HG02798 (cell line): ENCODE measurements at regions not wholly inside any gene's neighbourhood (a gene's known extent, or its start where the extent isn't known, plus 50 kb on each side); places are given as distances from the start of the nearest gene placed in this dataset.
"Not testable (repeated sequence)": the region's sequence is repeated elsewhere in the genome, so short reads cannot be mapped to it uniquely, and the experiment has no call there.

Experiments
- ATAC-seq: cut with Tn5 transposase; IDR thresholded peaks from one replicate; pipeline ENCODE4 v1.9.1; 2021; ENCODE audit warnings: mild to moderate bottlenecking; ENCODE audit not compliant: unreplicated experiment, poor library complexity

DNA sequence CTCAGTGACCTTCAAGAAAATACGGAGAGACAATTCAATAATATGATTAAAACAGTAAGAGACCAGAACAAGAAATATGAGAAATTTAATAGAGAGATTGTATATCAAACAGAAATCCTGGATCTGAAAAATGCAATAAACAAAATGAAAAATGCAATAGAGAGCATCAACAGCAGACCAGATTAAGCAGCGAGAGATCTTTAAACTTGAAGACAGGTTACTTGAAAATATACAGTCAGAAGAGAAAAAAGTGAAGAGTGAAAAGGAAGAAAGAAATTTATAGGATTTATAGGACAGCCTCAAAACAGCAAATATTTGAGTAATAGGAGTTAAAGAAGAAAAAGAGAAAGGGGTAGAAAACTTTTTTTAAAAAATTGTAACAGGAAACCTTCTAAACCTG is 813.9 kb upstream of the GRM7 start:
- ATAC-seq = no peak

DNA sequence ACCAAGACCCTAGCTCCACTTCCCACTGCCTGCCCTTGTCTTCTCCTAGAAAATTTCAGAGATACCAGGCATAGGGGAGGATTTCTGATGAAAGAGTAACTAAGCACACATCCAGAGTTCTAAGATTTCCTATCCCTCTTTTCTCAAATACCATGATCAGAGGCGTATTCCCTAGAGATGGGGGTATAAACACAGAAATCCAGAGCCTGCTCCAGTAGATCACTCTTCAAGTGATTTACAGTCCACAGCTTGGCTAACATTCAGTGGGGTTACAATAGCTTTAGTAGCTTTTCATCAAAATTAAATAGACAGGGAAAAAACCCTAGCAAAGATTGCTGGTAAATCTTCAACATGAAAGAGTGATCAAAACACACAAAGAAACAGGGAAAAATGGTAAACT is 800.7 kb upstream of the GRM7 start:
- no peak for ATAC-seq

DNA sequence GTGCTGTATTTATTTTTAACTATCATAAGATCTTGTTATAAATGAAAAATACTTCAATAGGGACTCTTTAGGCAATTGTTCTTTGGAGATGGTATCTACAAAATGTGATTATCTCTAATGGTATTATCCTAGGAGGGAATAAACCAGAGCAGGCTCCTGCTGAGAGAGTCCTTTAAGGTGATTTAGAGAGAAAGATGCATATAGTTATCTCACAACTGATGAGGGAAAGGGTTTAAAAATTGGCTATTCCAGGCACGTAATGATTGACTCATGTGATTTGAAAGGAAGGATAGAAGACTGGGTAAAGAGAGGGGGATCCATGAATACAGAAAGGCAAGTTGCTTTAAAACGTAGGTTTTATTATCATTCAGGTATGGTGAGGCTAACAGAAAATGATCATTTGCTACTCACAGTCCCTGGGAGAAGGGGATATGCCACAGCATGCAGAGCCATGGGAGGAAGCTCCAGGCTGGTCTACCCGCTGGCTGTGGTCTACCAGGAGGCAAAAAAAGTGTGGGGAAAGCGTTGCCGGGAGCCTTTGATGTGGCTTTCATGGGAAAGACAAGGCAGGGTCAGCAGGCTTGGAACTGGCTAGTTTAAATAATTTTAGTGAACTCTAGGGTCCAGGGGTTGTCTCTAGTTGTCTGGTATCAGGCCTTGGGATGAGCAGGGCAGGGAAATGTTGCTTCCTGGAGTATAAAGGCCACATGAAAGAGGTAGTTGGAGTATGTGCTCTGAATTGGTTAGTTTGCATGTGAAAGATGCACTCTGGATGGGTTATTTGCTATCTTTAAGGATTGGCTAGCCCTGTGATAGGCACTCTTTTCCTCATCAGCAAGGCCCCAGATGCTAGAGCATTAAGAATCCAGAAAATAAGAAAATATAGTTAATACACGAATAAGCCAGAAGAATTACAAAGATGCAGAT is 798.4 kb upstream of the GRM7 start:
- ATAC-seq = no peak

DNA sequence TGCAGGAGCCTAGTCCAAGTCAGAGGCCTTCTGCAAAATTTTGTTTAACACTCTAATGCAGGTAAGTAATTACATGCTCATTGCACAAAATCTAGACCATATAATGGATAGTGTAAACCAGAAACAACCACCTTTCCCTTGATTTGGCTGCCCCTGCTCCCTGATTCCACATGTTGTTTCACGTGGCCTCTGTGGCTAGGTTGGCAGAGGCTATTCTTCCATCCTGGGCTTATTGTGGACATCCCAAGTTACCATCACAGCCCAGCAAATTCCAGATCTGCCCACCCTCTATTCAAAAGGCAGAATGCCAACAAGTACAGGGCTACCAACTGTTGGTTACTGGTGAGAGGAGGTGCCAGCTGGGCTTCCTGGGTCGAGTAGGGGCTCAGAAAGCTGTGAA is 794.5 kb upstream of the GRM7 start:
- no peak for ATAC-seq

DNA sequence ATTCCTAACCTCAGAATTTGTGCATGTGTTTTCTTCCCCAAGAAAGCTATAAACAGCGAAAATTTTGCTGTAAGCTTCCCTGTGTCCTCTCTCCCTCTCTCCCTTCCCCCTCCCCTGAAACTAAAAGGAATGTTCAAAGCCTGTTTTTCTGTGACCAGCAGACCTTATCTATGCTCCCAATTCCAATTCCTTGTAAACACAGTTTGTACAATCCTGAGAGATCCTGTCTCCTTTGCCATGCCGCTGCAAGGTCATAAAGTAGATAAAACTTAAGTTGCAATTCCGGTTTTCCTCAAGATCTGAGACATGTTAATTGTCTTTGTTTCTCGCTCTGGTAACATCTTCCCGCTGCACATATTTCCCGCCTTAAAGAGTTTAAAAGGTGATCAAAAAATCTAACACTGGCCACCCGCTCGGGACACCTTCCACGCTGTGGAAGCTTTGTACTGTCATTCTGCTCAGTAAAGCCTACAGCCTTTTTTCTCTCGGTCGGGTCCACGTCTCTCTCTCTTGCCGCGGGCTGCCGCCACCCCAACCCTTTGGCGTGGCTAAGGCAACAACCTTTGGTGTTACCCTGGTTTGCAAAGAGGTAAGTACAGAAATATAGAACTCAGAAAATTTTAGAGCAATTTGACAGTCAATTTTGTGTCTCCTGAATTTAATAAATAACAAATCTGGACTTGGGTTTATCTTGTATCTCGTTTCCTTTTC is 793.9 kb upstream of the GRM7 start:
- not testable (repeated sequence) for ATAC-seq

DNA sequence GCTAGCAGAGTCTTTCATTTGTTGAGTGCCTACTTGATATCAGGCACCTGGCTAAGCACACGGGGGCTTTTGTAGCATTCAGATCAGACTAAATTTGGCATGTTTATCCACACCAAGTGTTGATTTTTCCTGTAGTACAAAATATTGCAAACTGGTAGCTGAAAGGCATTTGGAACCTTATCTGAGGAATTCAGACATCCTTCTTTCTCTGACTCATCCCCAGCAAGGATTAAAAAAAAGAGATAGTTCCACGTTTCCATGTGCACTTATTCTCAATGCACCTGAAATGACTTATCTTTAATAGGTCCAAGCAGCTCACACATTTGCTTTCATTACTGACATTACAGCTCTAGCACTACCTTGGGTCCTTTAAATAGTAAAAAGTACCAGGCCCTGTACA is 786.0 kb upstream of the GRM7 start:
- ATAC-seq = no peak

DNA sequence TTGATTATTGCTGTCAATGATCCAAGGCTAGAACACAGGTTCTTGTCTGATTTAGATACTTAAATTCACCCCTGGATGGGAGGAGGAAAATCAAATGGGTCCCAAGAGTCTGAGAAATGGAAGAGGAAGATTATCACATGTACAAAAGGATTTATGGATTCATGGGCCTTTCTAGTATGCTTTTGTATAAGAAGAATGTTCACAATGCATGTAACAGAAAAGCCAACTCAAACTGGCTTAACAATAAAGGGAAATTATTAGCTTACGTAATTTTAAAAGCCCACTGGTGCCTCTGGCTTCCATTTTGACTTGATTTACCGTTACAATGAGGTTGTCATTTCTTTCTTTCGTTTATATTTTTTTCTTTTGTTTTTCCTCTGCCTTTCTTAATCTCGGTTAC is 782.5 kb upstream of the GRM7 start:
- ATAC-seq = no peak

DNA sequence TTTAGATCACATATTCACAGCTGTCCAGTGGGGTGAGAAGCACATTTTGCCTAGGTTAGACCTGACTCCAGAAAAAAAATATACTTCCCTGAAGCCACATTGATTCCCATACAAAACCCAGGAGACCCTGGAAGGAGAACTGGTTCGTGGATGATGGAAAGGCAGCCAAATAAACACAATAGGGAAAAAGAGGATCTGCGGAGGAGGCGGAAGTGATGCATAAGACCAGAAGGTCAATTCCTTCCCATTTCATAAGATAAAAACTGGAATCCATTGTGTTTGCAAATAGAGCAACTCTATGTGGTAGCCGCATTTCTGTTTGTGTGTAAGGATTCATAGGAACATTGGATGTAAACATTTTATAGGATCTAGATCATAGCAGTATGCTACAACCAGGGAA is 781.9 kb upstream of the GRM7 start:
- no peak for ATAC-seq

DNA sequence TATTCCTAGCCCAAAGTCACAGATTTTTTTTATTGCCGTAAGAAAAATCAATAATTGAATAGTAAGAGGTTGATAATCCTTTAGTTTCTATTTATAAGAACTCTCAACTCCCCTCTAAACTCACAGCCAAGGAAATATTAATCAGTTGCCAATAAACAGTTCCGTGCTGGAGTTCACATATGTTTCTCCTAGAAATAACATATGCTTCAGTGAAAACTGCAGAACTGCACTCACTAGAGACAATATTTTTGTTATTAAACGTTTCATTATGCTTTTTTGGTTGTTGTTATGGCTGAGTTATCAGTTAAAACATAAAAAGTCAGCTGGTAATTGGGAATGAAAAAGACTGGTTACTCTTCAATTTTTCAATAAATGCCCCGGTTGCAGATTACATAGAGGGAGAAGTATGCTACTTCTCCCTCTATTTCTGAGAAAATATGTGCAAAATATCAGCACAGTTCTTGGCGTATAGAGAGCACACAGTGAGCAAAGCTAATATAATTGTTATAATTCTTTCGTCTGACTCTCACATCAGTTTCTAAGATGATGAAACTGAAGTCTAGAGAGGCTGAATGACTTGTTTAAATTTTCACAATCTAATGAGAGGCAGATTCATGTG is 781.2 kb upstream of the GRM7 start:
- ATAC-seq = no peak

DNA sequence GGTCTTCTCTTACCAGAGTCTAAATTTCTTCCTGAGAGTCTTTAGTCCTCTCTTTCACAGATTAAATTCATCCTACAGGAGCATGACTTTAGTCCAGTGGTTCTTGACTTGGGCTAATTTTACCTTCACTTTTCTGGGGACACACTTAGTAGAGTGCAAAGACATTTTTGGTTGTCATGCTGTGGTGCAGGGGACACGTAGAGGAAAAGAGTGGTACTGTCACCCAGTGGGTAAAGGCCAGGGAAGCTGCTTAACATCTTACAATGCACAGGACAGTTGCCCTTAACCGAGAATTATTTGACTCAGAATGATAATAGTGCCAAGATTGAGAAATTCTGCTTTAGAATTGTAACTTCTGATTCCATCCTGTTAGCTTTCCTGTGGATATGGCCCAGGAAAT is 772.5 kb upstream of the GRM7 start:
- no peak for ATAC-seq

DNA sequence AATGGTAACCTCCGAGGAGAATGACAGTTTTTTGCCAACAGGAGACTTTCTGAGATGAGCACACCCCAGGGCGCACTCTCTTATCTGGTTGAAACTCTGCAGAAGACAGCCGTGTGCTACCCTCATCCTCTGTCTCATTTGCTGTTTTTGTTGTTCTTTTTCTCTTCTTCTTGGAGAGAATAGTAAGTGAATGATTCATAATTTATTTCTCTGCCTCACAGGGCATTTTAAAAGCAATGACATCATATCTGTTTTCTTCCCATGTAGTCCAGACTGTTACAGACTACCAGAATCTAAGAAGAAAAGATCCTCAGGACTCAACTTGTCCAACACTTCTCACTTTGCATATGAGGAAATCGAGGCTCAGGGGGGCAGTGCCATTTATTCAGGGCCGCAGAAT is 771.1 kb upstream of the GRM7 start:
- ATAC-seq = no peak

DNA sequence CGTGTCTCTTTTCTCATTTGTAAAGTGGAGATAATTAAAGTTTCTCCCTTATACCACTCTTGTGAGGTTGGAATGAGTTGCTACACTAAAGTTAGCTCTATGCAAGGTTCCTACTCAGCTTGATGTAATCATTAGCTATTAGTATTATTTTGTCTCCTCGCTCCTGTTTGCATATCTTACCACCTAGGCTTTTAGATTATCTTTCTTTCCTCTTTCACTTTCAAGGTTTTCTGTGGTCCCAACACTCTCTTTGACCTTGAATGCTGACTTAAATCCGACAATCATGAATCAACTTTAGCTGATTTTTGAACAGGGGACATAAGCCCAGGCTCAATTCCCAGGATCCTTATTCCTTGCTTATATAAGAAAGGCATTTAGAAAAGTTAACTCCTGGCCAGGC is 769.7 kb upstream of the GRM7 start:
- no peak for ATAC-seq

DNA sequence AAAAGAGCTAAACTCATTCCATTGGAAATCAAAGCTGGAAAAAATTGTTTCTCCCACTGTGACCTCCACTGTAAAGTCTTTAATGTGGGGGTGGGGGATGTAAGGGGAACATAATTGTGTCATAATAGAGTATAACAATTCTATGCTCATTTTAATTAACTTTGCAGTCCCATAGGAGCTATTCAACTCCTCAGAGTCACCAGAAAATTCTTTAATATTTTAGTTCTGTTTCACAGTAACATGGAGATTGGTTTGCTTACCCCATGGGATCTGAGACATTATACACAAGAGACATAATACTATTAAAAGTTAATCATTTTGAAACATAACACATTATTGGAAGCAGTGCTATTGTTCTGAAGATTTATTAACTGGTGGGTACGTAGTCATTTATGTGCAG is 765.9 kb upstream of the GRM7 start:
- no peak for ATAC-seq

DNA sequence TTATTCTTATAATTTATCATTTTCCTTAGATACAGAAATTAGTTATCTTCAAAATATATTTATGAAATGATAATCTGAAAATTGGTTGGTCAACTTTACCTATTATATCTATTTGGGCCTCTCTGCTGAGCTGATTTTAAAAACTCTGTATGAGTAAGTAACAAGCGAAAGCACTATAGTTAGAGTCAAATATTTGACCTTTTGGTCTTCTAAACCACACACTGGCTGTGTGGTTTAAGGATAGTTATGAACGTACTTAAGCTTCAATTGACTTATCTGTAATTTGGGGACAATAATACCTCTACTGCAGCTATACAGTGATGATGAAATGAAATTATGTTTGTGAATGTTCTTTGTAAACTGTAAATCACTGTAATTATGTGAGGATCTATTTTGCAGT is 763.9 kb upstream of the GRM7 start:
- ATAC-seq = no peak

DNA sequence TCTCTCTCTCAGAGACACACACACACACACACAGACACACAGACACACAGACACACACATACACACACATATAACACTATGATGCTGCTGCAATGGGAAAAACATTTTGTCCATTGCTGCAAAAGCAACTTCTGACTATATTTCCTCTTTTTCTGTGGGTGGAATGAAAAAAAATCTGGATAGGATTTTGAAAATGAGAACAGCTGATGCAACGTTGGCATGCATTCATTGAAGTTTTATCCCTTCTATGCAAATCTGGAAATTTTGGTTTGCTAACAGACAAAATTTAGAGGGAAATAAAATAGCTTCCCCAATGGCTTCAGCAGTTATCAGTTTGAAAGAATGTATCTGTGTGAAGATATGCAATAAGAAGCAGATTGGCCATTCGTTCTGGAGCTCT is 763.4 kb upstream of the GRM7 start:
- ATAC-seq = no peak

DNA sequence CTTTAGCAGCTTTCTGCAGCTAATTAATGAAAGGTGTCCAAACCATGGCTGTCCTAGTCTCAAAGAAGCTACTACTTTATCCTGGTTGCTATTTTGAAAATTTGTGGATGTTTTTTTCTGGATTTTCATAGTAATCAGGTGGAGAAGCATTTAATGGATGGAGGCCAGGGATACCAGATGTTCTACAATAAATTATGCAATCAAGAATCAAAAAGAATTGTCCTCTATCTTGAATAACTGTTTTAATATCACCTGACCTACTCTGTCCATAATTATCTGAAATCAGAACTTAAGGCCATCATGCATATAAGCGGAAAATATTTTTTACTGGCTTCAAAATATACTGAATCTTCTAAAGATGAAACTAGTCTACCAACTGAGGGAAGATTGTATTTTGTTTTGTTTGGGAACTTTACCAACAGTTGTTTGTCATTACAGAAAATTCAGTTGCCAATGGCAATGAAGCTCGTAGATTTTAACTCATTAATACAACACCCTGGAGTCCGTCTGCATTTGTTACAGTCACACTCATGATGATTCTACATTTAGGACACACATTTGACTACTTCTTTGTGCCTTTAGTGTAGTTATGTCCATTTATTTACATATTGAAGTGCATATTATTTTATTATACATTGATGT is 762.3 kb upstream of the GRM7 start:
- no peak for ATAC-seq

DNA sequence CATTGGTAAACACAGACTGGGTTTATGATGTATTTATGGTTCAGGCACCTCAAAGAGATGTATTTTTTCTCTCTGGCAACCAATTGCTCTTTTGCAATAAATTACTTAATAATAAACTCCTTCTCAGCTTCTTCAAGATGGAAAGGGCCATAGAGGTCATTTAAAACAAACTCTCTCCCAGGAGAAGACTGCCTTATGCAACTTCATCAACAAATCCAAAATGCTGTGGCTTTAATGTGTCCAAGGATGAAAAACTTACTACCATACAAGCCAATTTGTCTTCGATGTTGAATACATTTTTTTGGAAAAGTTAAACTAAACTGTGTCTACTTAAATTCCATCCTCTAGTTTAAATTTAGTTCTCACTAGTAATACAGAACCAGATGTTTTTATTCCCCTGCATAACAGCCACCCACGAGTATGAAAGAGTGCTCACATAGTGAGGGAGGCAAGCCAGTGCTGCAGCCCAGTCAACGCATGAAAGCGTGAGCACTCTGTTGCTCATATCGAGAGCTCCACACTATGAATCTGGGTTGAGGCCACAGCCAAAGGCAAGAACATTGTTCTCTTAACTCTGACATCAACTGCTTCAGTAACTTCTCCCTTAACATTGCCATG is 761.3 kb upstream of the GRM7 start:
- no peak for ATAC-seq

DNA sequence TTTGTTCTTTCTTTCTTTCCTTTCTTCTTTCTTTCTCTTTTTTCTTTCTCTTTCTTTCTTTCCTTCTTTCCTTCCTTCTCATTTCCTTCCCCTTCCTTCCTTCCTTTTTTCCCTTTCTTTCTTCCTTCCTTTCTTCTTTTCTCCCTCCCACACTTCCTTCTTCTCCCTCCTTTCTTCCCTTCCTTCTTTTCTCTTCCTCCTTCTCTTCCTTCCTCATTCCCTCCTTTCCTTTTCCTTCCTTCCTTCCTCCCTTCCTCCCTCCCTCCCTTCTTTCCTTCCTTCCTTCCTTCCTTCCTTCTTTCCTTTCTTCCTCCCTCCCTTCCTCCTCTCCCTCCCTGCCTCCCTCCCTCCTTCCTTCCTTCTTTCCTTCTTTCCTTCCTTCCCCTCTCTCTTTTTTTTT is 755.7 kb upstream of the GRM7 start:
- ATAC-seq = no peak

DNA sequence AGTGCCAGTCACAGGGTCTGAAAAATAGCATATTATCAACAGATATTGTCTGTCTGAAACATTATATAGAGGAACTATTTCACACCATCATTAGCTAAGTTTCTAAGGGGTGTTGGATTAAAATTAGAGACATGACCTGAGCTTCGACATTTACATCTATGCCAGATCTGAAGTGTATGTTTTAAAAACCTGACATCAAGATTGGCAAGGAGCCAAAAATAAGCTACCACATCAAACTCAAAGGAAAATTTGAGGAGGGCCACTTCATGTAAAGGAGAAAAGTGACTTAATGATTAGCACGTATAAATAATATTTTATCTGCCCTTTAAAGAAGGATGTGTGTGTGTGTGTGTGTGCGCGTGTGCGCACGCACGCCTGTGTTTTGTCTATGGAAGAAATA is 752.0 kb upstream of the GRM7 start:
- no peak for ATAC-seq

DNA sequence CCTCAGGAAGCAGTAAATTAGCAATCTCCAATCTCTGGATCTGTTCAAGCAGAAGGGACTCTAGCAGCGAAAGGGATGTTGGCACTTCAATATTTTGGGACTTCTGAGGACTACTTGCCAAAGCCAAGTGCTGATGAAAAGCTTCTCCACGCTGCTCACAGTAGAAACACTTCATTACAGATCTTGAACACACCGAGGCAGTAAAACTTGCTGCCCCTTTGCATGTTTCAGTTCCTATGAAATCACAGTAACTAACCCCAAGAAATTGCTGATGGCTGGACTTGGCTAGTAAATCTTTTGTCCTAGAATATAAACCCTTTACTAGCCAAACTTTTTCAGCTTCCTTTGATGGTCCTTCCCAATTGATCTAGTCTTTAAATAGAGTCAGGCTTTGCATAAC is 750.5 kb upstream of the GRM7 start:
- no peak for ATAC-seq

DNA sequence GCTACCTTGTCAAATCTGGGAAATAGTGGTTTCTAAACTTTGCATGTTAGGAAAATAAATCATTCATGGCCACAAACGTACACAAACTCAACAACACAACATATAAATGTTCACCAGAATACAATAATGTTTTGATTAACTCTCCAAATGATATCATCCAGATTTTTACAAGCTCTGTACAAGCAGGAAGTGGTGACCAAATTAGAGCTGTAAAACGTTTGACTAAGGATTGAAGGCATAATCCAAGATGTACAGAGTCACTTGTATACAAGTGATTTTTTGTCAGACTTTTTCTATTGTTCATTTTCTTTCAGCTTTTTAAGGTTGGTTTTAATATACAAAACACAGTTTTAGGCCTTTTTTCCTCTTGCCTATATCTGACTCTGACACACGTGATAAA is 748.4 kb upstream of the GRM7 start:
- no peak for ATAC-seq
